Keratinocyte (primary cell): ENCODE measurements at regions not wholly inside any gene's neighbourhood (a gene's known extent, or its start where the extent isn't known, plus 50 kb on each side); places are given as distances from the start of the nearest gene placed in this dataset.

ENCODE experiments used
- EZH2 ChIP-seq: IDR thresholded peaks from one replicate; pipeline ENCODE4 v1.6.1; 2012; ENCODE audit warnings: inconsistent platforms, mild to moderate bottlenecking, low read length, moderate library complexity
- TF ChIP-seq, protein P1 (sequence below), 3 experiments: IDR thresholded peaks in 1 of 3; conservative IDR thresholded peaks in 1 of 3; optimal IDR thresholded peaks in 1 of 3; 2 replicates in 2 of 3; 3 replicates in 1 of 3; pipeline versions ENCODE3 to v1.5.1; 2011; ENCODE audit warnings: low read length in 3 of 3, mild to moderate bottlenecking in 3 of 3, moderate library complexity in 2 of 3, control low read depth in 1 of 3, inconsistent platforms in 1 of 3; ENCODE audit not compliant: insufficient read depth in 2 of 3; ENCODE audit errors: extremely low read depth in 1 of 3

DNA sequence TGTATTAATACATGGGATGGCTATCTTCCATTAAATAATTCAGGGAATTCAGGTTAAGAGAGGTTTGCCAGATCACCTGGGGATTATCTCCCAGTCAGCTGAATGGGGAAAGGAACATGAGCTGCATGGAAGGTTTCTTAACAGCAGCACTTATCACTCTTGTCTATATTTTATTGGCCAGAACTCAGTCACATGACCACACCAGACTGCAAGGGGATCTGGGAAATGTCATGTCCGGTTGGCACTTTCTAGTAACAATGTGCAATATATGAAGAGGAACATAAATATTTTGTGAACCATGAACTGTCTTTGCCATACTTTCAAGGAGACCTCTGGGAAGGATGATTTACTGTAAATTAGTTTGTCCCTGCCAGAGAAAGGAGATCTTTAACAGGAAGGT lies 599.1 kb downstream of the SLC4A3 start:
- TF ChIP-seq, protein P1, sequence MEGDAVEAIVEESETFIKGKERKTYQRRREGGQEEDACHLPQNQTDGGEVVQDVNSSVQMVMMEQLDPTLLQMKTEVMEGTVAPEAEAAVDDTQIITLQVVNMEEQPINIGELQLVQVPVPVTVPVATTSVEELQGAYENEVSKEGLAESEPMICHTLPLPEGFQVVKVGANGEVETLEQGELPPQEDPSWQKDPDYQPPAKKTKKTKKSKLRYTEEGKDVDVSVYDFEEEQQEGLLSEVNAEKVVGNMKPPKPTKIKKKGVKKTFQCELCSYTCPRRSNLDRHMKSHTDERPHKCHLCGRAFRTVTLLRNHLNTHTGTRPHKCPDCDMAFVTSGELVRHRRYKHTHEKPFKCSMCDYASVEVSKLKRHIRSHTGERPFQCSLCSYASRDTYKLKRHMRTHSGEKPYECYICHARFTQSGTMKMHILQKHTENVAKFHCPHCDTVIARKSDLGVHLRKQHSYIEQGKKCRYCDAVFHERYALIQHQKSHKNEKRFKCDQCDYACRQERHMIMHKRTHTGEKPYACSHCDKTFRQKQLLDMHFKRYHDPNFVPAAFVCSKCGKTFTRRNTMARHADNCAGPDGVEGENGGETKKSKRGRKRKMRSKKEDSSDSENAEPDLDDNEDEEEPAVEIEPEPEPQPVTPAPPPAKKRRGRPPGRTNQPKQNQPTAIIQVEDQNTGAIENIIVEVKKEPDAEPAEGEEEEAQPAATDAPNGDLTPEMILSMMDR (optimal IDR thresholded peaks at IDR 0.05 in 1 of 3, IDR thresholded peaks at IDR 0.05 in 1 of 3, conservative IDR thresholded peaks at IDR 0.05 in 1 of 3; ENCODE audit: extremely low read depth in 1 of 3, insufficient read depth in 2 of 3, low read length in 3 of 3): no peak
- no peak for TF ChIP-seq EZH2
